Smooth muscle cell (in vitro differentiated cells): ENCODE measurements at regions not wholly inside any gene's neighbourhood (a gene's known extent, or its start where the extent isn't known, plus 50 kb on each side); places are given as distances from the start of the nearest gene placed in this dataset.
"Not testable (repeated sequence)": the region's sequence is repeated elsewhere in the genome, so short reads cannot be mapped to it uniquely, and the experiment has no call there.

Source experiments
- DNase-seq: peaks from one replicate; lab custom pipeline; 2025; ENCODE audit not compliant: unreplicated experiment; lab: John Stamatoyannopoulos, UW
- H2AFZ ChIP-seq: fragments of 200-600 bp; sonication (generic); 2 replicates; pipeline ENCODE4 v1.6.0; 2016; ENCODE audit warnings: antibody characterized with exemption, low read depth, mild to moderate bottlenecking
- H3F3A ChIP-seq: fragments of 200-600 bp; sonication (generic); 2 replicates; pipeline ENCODE4 v1.6.0; 2017; ENCODE audit warnings: antibody characterized with exemption, low read depth
- H3K27ac ChIP-seq: fragments of 200-600 bp; sonication (generic); 2 replicates; pipeline ENCODE4 v1.5.1; 2016; ENCODE audit warnings: low read depth, mild to moderate bottlenecking
- H3K27me3 ChIP-seq: fragments of 200-600 bp; sonication (generic); 2 replicates; pipeline ENCODE4 v1.6.1; 2016; ENCODE audit warnings: low read depth, mild to moderate bottlenecking
- H3K36me3 ChIP-seq: fragments of 200-600 bp; sonication (generic); 2 replicates; pipeline ENCODE4 v1.5.1; 2016; ENCODE audit warnings: low read depth
- H3K4me1 ChIP-seq: fragments of 200-600 bp; sonication (generic); 2 replicates; pipeline ENCODE4 v1.5.1; 2016; ENCODE audit warnings: low read depth
- H3K4me2 ChIP-seq: fragments of 200-600 bp; sonication (generic); 2 replicates; pipeline ENCODE4 v1.6.0; 2016; ENCODE audit warnings: mild to moderate bottlenecking
- H3K4me3 ChIP-seq: fragments of 200-600 bp; sonication (generic); 2 replicates; pipeline ENCODE4 v1.5.1; 2016; ENCODE audit warnings: mild to moderate bottlenecking
- H3K79me2 ChIP-seq: fragments of 200-600 bp; sonication (generic); 2 replicates; pipeline ENCODE4 v1.6.0; 2016; ENCODE audit warnings: low read depth, mild to moderate bottlenecking
- H3K9ac ChIP-seq: fragments of 200-600 bp; sonication (generic); 2 replicates; pipeline ENCODE4 v1.6.0; 2016; ENCODE audit warnings: low read depth
- H3K9me3 ChIP-seq: fragments of 200-600 bp; sonication (generic); replicated peaks from 2 replicates; pipeline ENCODE4 v1.5.1; 2016; ENCODE audit warnings: low read depth
- H4K20me1 ChIP-seq: fragments of 200-600 bp; sonication (generic); 2 replicates; pipeline ENCODE4 v1.6.0; 2016; ENCODE audit warnings: low read depth
- WGBS: methylation state at CpG from one replicate; pipeline ENCODE4 v1.1.7; 2016; ENCODE audit warnings: low lambda C conversion rate; 5-methylcytosine and 5-hydroxymethylcytosine counted together
- TF ChIP-seq, protein P1 (sequence below): fragments of 200-600 bp; sonication (generic); IDR thresholded peaks from 2 replicates; pipeline ENCODE4 v1.5.1; 2017; ENCODE audit warnings: borderline replicate concordance, mild to moderate bottlenecking, antibody characterized with exemption; ENCODE audit not compliant: insufficient read depth, poor library complexity, severe bottlenecking

DNA sequence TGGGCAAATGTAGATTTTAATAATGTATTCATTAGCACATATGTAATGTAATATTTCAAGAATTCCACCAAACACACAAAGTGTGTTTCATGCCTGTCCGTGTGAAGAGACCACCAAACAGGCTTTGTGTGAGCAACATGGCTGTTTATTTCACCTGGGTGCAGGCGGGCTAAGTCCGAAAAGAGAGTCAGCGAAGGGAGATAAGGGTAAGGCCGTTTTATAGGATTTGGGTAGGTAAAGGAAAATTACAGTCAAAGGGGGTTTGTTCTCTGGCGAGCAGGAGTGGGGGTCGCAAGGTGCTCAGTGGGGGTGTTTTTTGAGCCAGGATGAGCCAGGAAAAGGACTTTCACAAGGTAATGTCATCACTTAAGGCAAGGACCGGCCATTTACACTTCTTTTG is 875.8 kb downstream of the TBL1XR1 start:
- not testable (repeated sequence) for H2AFZ ChIP-seq, H3K27ac ChIP-seq, H3K4me3 ChIP-seq, H3K9ac ChIP-seq, H4K20me1 ChIP-seq, H3K4me2 ChIP-seq, H3K9me3 ChIP-seq, DNase-seq, H3K4me1 ChIP-seq, H3K79me2 ChIP-seq, H3K36me3 ChIP-seq, H3F3A ChIP-seq
- 51% methylated on average over 8 of the region's 8 CpGs for WGBS
- H3K27me3 ChIP-seq: peaks cover 23% of the 10 kb centered on the region

DNA sequence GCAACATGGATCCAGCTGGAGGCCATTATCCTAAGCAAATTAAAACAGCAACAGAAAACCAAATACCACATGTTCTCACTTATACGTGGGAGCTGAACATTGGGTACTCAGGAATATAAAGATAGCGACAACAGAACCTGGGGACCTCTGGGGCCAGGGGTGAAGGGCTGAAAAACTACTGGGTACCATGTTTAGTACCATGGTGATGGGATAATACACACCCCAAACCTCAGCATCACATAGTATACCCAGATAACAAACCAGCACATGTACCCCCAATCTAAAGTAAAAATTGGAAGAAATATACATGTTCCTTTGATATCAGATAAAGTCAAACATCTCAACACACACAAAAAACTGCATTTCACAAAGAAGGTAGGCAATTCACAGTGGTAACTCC is 876.2 kb downstream of the TBL1XR1 start:
- Histone ChIP-seq H3K79me2 (no peaks in the 10 kb centered on the region), H3K4me1 (no peaks in the 10 kb centered on the region), H3K4me3 (no peak overlapping the region), H3F3A (no peaks in the 10 kb centered on the region), H3K9me3 (no peaks in the 10 kb centered on the region), H3K27me3 (peaks cover 19% of the 10 kb centered on the region), H3K27ac (no peak overlapping the region), H3K9ac (no peak overlapping the region), H4K20me1 (no peaks in the 10 kb centered on the region), H3K4me2 (no peak overlapping the region), H2AFZ (no peak overlapping the region), H3K36me3 (no peaks in the 10 kb centered on the region)
- 30% methylated on average over 2 of the region's 2 CpGs for WGBS
- DNase-seq: no peak
- TF ChIP-seq, protein P1, sequence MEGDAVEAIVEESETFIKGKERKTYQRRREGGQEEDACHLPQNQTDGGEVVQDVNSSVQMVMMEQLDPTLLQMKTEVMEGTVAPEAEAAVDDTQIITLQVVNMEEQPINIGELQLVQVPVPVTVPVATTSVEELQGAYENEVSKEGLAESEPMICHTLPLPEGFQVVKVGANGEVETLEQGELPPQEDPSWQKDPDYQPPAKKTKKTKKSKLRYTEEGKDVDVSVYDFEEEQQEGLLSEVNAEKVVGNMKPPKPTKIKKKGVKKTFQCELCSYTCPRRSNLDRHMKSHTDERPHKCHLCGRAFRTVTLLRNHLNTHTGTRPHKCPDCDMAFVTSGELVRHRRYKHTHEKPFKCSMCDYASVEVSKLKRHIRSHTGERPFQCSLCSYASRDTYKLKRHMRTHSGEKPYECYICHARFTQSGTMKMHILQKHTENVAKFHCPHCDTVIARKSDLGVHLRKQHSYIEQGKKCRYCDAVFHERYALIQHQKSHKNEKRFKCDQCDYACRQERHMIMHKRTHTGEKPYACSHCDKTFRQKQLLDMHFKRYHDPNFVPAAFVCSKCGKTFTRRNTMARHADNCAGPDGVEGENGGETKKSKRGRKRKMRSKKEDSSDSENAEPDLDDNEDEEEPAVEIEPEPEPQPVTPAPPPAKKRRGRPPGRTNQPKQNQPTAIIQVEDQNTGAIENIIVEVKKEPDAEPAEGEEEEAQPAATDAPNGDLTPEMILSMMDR: no peak

DNA sequence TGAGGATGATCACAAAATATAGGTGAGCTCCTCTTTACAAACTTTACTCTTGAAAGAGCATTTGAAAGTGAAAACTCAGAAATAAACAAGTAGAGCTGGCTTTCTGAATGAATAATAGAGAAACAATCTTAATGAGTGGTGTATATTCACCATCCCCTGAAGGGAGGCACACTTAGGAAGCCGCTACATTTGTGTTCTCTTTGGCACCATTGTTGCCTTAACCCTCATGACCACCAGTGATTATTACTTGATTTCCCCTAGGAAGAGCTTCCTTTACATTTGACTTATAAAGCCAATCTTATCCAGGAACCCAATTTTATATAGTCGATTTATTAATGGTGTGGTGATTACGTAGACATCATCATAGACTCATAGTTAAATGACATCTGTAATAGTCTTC is 883.9 kb downstream of the TBL1XR1 start:
- Histone ChIP-seq H3K4me3 (no peak overlapping the region), H3K27me3 (no peaks in the 10 kb centered on the region), H3K27ac (no peak overlapping the region), H4K20me1 (no peaks in the 10 kb centered on the region), H3K36me3 (no peaks in the 10 kb centered on the region), H3K9ac (no peak overlapping the region), H3K79me2 (no peaks in the 10 kb centered on the region), H3K4me1 (no peaks in the 10 kb centered on the region), H3K4me2 (no peak overlapping the region), H3K9me3 (no peaks in the 10 kb centered on the region), H2AFZ (no peak overlapping the region), H3F3A (no peaks in the 10 kb centered on the region)
- DNase-seq: no peak
- TF ChIP-seq, protein P1: no peak
- 96% methylated on average over 3 of the region's 3 CpGs for WGBS

DNA sequence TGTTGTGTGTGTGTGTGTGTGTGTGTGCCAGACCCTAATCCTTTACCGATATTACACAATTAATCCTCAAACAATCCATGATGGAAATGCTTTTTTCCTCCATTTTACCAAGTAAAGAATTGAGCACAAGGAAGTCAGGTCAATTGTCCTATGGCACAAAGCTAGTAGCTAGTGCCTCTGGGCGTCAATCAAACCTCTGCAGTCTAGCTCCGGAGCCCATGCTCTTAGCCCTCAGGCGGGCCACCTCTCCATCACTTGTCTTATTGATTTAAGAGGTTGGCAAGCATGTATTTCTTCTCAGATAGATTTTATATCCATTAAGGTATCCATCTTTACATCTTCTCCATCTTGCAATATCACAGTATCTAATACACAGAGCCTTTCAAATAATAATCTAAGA is 886.6 kb downstream of the TBL1XR1 start:
- H3K36me3 ChIP-seq: no peaks in the 10 kb centered on the region
- TF ChIP-seq, protein P1: no peak
- H4K20me1 ChIP-seq: no peaks in the 10 kb centered on the region
- H3F3A ChIP-seq: no peaks in the 10 kb centered on the region
- no peak overlapping the region for H3K4me3 ChIP-seq
- H3K27ac ChIP-seq: no peak overlapping the region
- WGBS: 92% methylated on average over 4 of the region's 4 CpGs
- no peak overlapping the region for H3K9ac ChIP-seq
- no peaks in the 10 kb centered on the region for H3K27me3 ChIP-seq
- no peaks in the 10 kb centered on the region for H3K79me2 ChIP-seq
- DNase-seq: no peak
- H3K9me3 ChIP-seq: no peaks in the 10 kb centered on the region
- H2AFZ ChIP-seq: no peak overlapping the region
- H3K4me1 ChIP-seq: no peaks in the 10 kb centered on the region
- H3K4me2 ChIP-seq: no peak overlapping the region
